ENCODE measurements at regions not wholly inside any gene's neighbourhood (a gene's known extent, or its start where the extent isn't known, plus 50 kb on each side); places are given as distances from the start of the nearest gene placed in this dataset.
A peak's percentile ranks its signal among the peaks of the same experiment; 100 is the strongest.

- DNase-seq: no peak
Measured at GRCh38 chr1:73181190-73181540, 898.8 kb upstream of the NEGR1 start.

- no peak for DNase-seq
Measured at GRCh38 chr1:73180397-73181189, 898.3 kb upstream of the NEGR1 start.

GRCh38 chr1:73176902-73177301 lies 894.6 kb upstream of the NEGR1 start:
- no peak for DNase-seq

- no peak for DNase-seq
Measured at GRCh38 chr1:73167009-73167657, 884.8 kb upstream of the NEGR1 start.

GRCh38 chr1:73162564-73162963 lies 880.2 kb upstream of the NEGR1 start:
- DNase-seq: no peak

GRCh38 chr1:73161418-73161817 lies 879.1 kb upstream of the NEGR1 start:
- no peak for DNase-seq

GRCh38 chr1:73160759-73161158 lies 878.4 kb upstream of the NEGR1 start:
- no peak for DNase-seq

- DNase-seq: no peak
Measured at GRCh38 chr1:73144311-73144710, 862.0 kb upstream of the NEGR1 start.

GRCh38 chr1:73136975-73137374 lies 854.6 kb upstream of the NEGR1 start:
- DNase-seq: no peak

GRCh38 chr1:73106931-73107330 lies 824.6 kb upstream of the NEGR1 start:
- DNase-seq: no peak

- DNase-seq: no peak
Measured at GRCh38 chr1:73105755-73106154, 823.4 kb upstream of the NEGR1 start.

GRCh38 chr1:73104749-73105148 lies 822.4 kb upstream of the NEGR1 start:
- no peak for DNase-seq

- DNase-seq: no peak
Measured at GRCh38 chr1:73100216-73100615, 817.9 kb upstream of the NEGR1 start.

GRCh38 chr1:73097917-73098316 lies 815.6 kb upstream of the NEGR1 start:
- no peak for DNase-seq

GRCh38 chr1:73096841-73097240 lies 814.5 kb upstream of the NEGR1 start:
- DNase-seq: no peak

- no peak for DNase-seq
Measured at GRCh38 chr1:73092383-73092782, 810.0 kb upstream of the NEGR1 start.

- DNase-seq: no peak
Measured at GRCh38 chr1:73066866-73067265, 784.5 kb upstream of the NEGR1 start.

- peak; percentile 38 to 70 for DNase-seq
Measured at GRCh38 chr1:73065339-73066041, 783.2 kb upstream of the NEGR1 start.

- no peak for DNase-seq
Measured at GRCh38 chr1:73056826-73057225, 774.5 kb upstream of the NEGR1 start.

GRCh38 chr1:73044241-73045036 lies 762.1 kb upstream of the NEGR1 start:
- DNase-seq: no peak

GRCh38 chr1:73042403-73042802 lies 760.1 kb upstream of the NEGR1 start:
- no peak for DNase-seq

- no peak for DNase-seq
Measured at GRCh38 chr1:73040811-73041210, 758.5 kb upstream of the NEGR1 start.

GRCh38 chr1:73034271-73034670 lies 751.9 kb upstream of the NEGR1 start:
- DNase-seq: no peak
